ENCODE measurements at regions not wholly inside any gene's neighbourhood (a gene's known extent, or its start where the extent isn't known, plus 50 kb on each side); places are given as distances from the start of the nearest gene placed in this dataset.

DNA sequence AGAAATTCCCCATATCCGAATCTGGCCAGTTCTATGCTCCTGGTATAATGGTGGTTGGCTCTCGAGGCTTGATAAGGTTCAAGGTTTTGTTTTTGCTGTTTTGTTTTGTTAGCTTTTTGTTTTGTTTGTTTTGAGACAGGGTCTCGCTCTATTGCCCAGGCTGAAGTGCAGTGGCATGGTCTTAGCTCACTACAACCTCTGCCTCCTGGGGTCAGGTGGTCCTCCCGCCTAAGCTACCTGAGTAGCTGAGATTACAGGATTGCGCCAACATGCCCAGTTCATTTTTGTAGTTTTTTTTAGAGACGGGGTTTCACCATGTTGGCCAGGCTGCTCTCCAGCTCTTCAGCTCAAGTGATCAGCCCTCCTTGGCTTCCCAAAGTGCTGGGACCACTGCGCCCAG is 109.1 kb upstream of the ERRFI1 start:
- H3K36me3 Mint-ChIP-seq = no peaks in the 10 kb centered on the region
- ATAC-seq (replicated peaks in 1 of 4) (no peak), DNase-seq (no peak)
- H3K36me3 ChIP-seq (ENCODE audit: control insufficient read depth in 2 of 2, extremely low read depth in 1 of 2, insufficient read depth in 1 of 2, low read length in 1 of 2) = no peaks in the 10 kb centered on the region
- H3K27me3 ChIP-seq (replicated peaks in 1 of 2; ENCODE audit: control insufficient read depth in 2 of 2, extremely low read depth in 1 of 2, insufficient read depth in 2 of 2, low read length in 1 of 2) = peaks cover 0 to 29% of the 10 kb centered on the region in 2 experiments
- no peak overlapping the region for H3K4me3 Mint-ChIP-seq
- whole genome bisulfite sequencing (ENCODE audit: insufficient coverage) = 92% methylated on average over 6 of the region's 7 CpGs
- no peaks in the 10 kb centered on the region for H3K4me1 ChIP-seq (ENCODE audit: control insufficient read depth in 1 of 2, extremely low read depth in 1 of 2, insufficient read depth in 2 of 2, low read length in 2 of 2)
- H3K4me3 ChIP-seq (ENCODE audit: control insufficient read depth in 1 of 2, extremely low read depth in 1 of 2, low read length in 1 of 2) = no peak overlapping the region
- H3K27me3 Mint-ChIP-seq = peaks cover 19 to 22% of the 10 kb centered on the region in 2 donors
- POLR2A ChIA-PET = no interaction called here
- no peaks in the 10 kb centered on the region for H3K9me3 ChIP-seq
- CTCF ChIA-PET = no interaction called here
- H3K27ac Mint-ChIP-seq = no peak overlapping the region
- no peaks in the 10 kb centered on the region for H3K9me3 Mint-ChIP-seq
- no peak overlapping the region for H3K27ac ChIP-seq (ENCODE audit: low read length)
- H3K4me1 Mint-ChIP-seq = peaks cover 0 to 9% (median 0%) of the 10 kb centered on the region in 3 donors

DNA sequence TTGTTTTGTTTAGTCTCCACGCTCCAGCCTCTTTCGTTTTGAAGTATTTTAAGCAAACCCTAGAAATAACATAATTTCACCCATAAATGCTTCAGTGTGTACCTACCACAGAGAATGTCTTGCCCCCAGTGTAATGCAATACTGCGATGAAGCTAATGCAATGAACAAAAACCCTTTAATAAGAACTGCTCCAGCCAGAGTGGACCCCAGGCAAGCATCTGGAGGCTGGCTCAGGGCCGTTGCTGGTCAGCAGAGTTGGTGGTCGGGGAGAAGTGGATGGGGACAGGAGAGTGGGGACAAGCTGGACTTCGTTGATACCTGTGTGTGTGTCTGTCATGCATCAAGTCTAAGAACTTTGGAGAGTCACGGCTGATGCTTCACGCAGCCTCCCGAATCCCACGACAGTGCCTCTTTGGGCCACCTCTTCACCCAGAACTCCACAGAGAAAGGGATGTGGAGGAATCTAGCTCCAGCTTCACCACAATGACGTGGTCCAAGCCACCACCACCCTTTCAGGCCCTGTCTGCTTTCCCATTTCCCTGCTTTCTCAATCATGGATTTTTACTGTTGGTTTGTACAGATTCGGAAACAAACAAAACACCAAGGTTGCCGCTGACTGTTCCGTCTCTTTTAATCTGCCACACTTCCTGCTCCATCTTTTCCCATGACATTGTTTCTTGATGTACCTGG is 108.6 kb upstream of the ERRFI1 start:
- POLR2A ChIA-PET = no interaction called here
- Histone ChIP-seq H3K27ac (ENCODE audit: low read length) (no peak overlapping the region), H3K36me3 (ENCODE audit: control insufficient read depth in 2 of 2, extremely low read depth in 1 of 2, insufficient read depth in 1 of 2, low read length in 1 of 2) (no peaks in the 10 kb centered on the region), H3K9me3 (no peaks in the 10 kb centered on the region), H3K4me3 (ENCODE audit: control insufficient read depth in 1 of 2, extremely low read depth in 1 of 2, low read length in 1 of 2) (no peak overlapping the region), H3K27me3 (replicated peaks in 1 of 2; ENCODE audit: control insufficient read depth in 2 of 2, extremely low read depth in 1 of 2, insufficient read depth in 2 of 2, low read length in 1 of 2) (peaks cover 0 to 29% of the 10 kb centered on the region in 2 experiments), H3K4me1 (ENCODE audit: control insufficient read depth in 1 of 2, extremely low read depth in 1 of 2, insufficient read depth in 2 of 2, low read length in 2 of 2) (no peaks in the 10 kb centered on the region)
- DNase-seq = no peak
- H3K9me3 Mint-ChIP-seq = no peaks in the 10 kb centered on the region
- no peak overlapping the region for H3K27ac Mint-ChIP-seq
- 86% methylated on average over 4 of the region's 14 CpGs for WGBS (ENCODE audit: insufficient coverage)
- no peaks in the 10 kb centered on the region for H3K36me3 Mint-ChIP-seq
- H3K4me3 Mint-ChIP-seq = no peak overlapping the region
- CTCF ChIA-PET = no interaction called here
- no peak for ATAC-seq (replicated peaks in 1 of 4)
- peaks cover 0 to 9% (median 0%) of the 10 kb centered on the region in 3 donors for H3K4me1 Mint-ChIP-seq
- H3K27me3 Mint-ChIP-seq = peaks cover 19 to 22% of the 10 kb centered on the region in 2 donors

DNA sequence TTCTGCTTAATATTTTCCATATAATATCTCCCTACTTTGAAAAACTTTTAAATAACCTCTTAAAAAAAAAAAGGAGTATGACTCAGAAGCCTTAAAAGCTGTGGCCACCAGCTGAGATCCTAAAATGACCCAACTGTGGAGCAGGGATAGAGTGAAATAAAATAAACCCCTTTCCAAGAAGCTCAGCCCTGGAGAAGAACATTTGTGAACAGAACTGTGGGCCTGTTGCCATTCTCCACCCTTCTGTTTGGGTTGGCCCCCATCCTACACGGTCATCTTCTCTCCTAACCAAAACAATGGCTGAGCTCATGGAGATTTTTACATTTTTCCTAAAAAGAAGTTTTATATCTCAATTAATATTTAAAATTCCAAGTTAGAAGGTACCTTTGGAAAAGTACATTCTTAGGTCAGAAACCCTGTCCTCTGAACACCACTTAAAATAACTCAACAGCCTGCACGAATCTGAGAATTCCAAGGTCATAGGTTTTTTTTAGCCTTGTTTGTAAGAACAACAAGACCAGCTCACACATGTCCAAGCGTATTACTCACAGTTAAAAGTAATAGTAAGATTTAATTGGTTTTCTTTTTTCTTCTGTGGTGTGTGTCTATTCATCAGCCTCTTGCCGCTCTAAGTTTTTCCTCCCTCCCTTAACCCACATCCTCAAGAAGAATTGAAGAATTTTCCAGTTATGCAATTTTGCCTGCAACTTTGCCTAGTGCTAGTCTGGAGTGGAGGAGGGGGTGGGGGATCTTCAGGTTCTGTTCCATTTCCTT is 107.7 kb upstream of the ERRFI1 start:
- no peaks in the 10 kb centered on the region for H3K36me3 Mint-ChIP-seq
- no peak overlapping the region for H3K27ac ChIP-seq (ENCODE audit: low read length)

DNA sequence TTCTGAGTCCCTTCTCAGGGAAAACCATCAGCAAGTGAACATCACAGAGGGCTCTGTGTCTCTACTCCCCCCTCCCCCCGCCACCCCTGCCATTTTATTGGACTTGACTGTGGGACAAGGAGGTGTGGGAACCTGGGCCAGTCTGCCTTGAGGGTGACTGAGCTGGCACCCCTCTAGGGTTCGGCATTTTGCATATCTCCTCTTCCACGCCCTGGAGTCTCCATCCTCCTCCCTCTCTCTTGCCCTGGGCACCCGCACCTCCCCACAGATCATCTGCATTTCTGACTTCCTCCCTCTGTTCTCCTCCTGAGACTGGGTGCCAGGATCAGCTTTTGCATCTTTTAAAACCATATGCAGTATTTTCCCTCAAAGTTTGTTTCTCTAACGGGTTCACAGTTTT is 107.1 kb upstream of the ERRFI1 start:
- peaks cover 19 to 22% of the 10 kb centered on the region in 2 donors for H3K27me3 Mint-ChIP-seq
- DNase-seq = no peak
- WGBS (ENCODE audit: insufficient coverage) = 55% methylated on average over 3 of the region's 5 CpGs

More for the DNA sequence above, 107.7 kb upstream of the ERRFI1 start:
- peaks cover 0 to 29% of the 10 kb centered on the region in 2 experiments for H3K27me3 ChIP-seq (replicated peaks in 1 of 2; ENCODE audit: control insufficient read depth in 2 of 2, extremely low read depth in 1 of 2, insufficient read depth in 2 of 2, low read length in 1 of 2)
- no peak overlapping the region for H3K4me3 ChIP-seq (ENCODE audit: control insufficient read depth in 1 of 2, extremely low read depth in 1 of 2, low read length in 1 of 2)
- H3K4me1 Mint-ChIP-seq = peaks cover 0 to 9% (median 0%) of the 10 kb centered on the region in 3 donors
- no peak for ATAC-seq (replicated peaks in 1 of 4)
- H3K4me1 ChIP-seq (ENCODE audit: control insufficient read depth in 1 of 2, extremely low read depth in 1 of 2, insufficient read depth in 2 of 2, low read length in 2 of 2) = no peaks in the 10 kb centered on the region
- no CpG with 5 or more reads among the region's 4 CpGs for WGBS (ENCODE audit: insufficient coverage)
- ChIA-PET POLR2A (interaction anchor here in 1 of 2 donors (0.6 to 0.7 kb wide), 2 partner anchors 75 to 788 kb away, joined by 3 read pairs; no protein-coding TSS in a partner anchor), CTCF (interaction anchor here in 1 of 2 donors (0.5 kb wide), 1 partner anchor 29 kb away, joined by 3 read pairs; no protein-coding TSS in a partner anchor)
- no peaks in the 10 kb centered on the region for H3K9me3 Mint-ChIP-seq
- H3K27me3 Mint-ChIP-seq = peaks cover 19 to 22% of the 10 kb centered on the region in 2 donors
- no peak for DNase-seq
- no peak overlapping the region for H3K4me3 Mint-ChIP-seq
- H3K27ac Mint-ChIP-seq = no peak overlapping the region
- no peaks in the 10 kb centered on the region for H3K9me3 ChIP-seq
- H3K36me3 ChIP-seq (ENCODE audit: control insufficient read depth in 2 of 2, extremely low read depth in 1 of 2, insufficient read depth in 1 of 2, low read length in 1 of 2) = no peaks in the 10 kb centered on the region

DNA sequence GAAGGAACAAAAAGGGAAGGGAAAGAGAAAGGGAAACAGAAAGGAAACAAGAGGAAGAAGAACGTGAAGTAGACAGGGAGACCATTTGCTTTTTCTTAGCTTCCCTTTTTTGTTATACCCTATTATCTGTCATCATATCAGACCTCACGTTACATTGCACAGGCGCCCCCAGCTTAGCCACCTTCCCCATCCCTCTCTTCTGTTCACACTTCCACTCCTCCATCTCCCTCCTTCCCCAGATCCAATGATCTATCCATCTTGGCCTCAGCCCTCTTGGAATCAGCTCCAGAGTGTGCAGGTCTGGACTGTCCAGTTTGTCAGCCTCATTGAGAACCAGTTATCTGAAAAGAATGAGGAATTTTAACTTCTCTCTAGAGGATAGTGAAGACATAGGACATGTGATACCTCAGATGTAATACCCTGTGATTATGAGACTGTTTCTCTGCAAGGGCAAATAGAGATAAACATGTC is 101.1 kb upstream of the ERRFI1 start:
- no peak overlapping the region for H3K27ac Mint-ChIP-seq
- ATAC-seq (replicated peaks in 1 of 4) (no peak), DNase-seq (no peak)
- H3K9me3 Mint-ChIP-seq = no peaks in the 10 kb centered on the region
- no peak overlapping the region for H3K4me3 ChIP-seq (ENCODE audit: control insufficient read depth in 1 of 2, extremely low read depth in 1 of 2, low read length in 1 of 2)
- H3K36me3 Mint-ChIP-seq = peaks cover 7% of the 10 kb centered on the region
- CTCF ChIA-PET = no interaction called here
- peaks cover 0 to 3% of the 10 kb centered on the region in 2 experiments for H3K27me3 ChIP-seq (replicated peaks in 1 of 2; ENCODE audit: control insufficient read depth in 2 of 2, extremely low read depth in 1 of 2, insufficient read depth in 2 of 2, low read length in 1 of 2)
- H3K4me1 ChIP-seq (ENCODE audit: control insufficient read depth in 1 of 2, extremely low read depth in 1 of 2, insufficient read depth in 2 of 2, low read length in 2 of 2) = no peaks in the 10 kb centered on the region
- 73% methylated on average over 2 of the region's 3 CpGs for WGBS (ENCODE audit: insufficient coverage)
- POLR2A ChIA-PET = interaction anchor here in 1 of 2 donors (0.6 kb wide), 1 partner anchor 136 kb away, joined by 7 read pairs; no protein-coding TSS in a partner anchor
- peaks cover 0 to 3% (median under 1%) of the 10 kb centered on the region in 3 donors for H3K4me1 Mint-ChIP-seq
- no peak overlapping the region for H3K4me3 Mint-ChIP-seq
- H3K27ac ChIP-seq (ENCODE audit: low read length) = no peak overlapping the region
- peaks cover 0 to 3% of the 10 kb centered on the region in 2 donors for H3K27me3 Mint-ChIP-seq
- H3K36me3 ChIP-seq (ENCODE audit: control insufficient read depth in 2 of 2, extremely low read depth in 1 of 2, insufficient read depth in 1 of 2, low read length in 1 of 2) = no peaks in the 10 kb centered on the region
- H3K9me3 ChIP-seq = no peaks in the 10 kb centered on the region

More for the DNA sequence above, 107.1 kb upstream of the ERRFI1 start:
- H3K9me3 Mint-ChIP-seq = no peaks in the 10 kb centered on the region
- Histone ChIP-seq H3K4me1 (ENCODE audit: control insufficient read depth in 1 of 2, extremely low read depth in 1 of 2, insufficient read depth in 2 of 2, low read length in 2 of 2) (no peaks in the 10 kb centered on the region), H3K27me3 (replicated peaks in 1 of 2; ENCODE audit: control insufficient read depth in 2 of 2, extremely low read depth in 1 of 2, insufficient read depth in 2 of 2, low read length in 1 of 2) (peaks cover 0 to 23% of the 10 kb centered on the region in 2 experiments), H3K4me3 (ENCODE audit: control insufficient read depth in 1 of 2, extremely low read depth in 1 of 2, low read length in 1 of 2) (no peak overlapping the region), H3K36me3 (ENCODE audit: control insufficient read depth in 2 of 2, extremely low read depth in 1 of 2, insufficient read depth in 1 of 2, low read length in 1 of 2) (no peaks in the 10 kb centered on the region), H3K27ac (ENCODE audit: low read length) (no peak overlapping the region), H3K9me3 (no peaks in the 10 kb centered on the region)
- no peaks in the 10 kb centered on the region for H3K36me3 Mint-ChIP-seq
- CTCF ChIA-PET = no interaction called here
- no peak overlapping the region for H3K27ac Mint-ChIP-seq
- peaks cover 0 to 9% (median 0%) of the 10 kb centered on the region in 3 donors for H3K4me1 Mint-ChIP-seq
- ATAC-seq (replicated peaks in 1 of 4) = no peak
- POLR2A ChIA-PET = interaction anchor here in 1 of 2 donors (0.7 kb wide), 1 partner anchor 76 kb away, joined by 3 read pairs; no protein-coding TSS in a partner anchor
- H3K4me3 Mint-ChIP-seq = no peak overlapping the region

DNA sequence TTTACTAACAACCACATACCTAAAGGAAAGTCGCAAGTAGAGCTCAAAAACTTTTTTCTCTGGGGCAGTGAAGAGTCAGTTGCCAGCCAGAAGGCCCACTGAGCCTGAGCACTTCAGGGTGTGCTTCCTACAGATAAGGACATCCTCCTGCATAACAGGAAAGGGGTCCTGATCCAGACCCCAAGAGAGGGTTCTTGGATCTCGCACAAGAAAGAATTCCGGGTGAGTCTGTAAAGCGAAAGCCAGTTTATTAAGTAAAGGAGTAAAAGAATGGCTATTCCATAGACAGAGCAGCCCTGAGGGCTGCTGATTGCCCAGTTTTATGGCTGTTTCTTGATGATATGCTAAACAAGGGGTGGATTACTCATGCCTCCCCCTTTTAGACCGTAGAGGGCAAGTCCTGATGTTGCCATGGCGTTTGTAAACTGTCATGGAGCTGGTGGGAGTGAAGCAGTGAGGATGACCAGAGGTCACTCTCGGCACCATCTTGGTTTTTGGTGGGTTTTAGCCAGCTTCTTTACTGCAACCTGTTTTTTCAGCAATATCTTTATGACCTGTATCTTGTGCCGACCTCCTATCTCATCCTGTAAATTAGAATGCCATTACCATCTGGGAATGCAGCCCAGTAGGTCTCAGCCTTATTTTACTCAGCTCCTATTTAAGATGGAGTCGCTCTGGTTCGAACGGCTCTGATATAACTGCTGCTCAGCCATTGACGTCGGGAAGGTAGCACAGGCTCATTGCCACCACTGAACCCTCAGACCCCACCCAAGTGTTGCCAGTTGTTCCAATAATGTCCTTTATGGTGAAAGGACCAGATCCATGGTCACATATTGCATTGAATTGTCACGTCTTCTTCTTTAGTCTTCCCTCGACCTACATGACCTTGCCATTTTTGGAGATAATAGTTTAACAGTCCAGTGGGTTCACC is 96.6 kb upstream of the ERRFI1 start:
- POLR2A ChIA-PET = no interaction called here
- peaks cover 2 to 6% of the 10 kb centered on the region in 2 experiments for H3K27me3 ChIP-seq (replicated peaks in 1 of 2; ENCODE audit: control insufficient read depth in 2 of 2, extremely low read depth in 1 of 2, insufficient read depth in 2 of 2, low read length in 1 of 2)
- H3K27ac ChIP-seq (ENCODE audit: low read length) = no peak overlapping the region
- H3K27me3 Mint-ChIP-seq = peaks cover 4 to 6% of the 10 kb centered on the region in 2 donors
- no peak overlapping the region for H3K4me3 ChIP-seq (ENCODE audit: control insufficient read depth in 1 of 2, extremely low read depth in 1 of 2, low read length in 1 of 2)
- no peak overlapping the region for H3K4me3 Mint-ChIP-seq
- H3K27ac Mint-ChIP-seq = no peak overlapping the region
- H3K9me3 ChIP-seq = no peaks in the 10 kb centered on the region
- DNase-seq (no peak), ATAC-seq (replicated peaks in 1 of 4) (no peak)
- CTCF ChIA-PET = no interaction called here
- peaks cover 10 to 23% (median 12%) of the 10 kb centered on the region in 3 donors for H3K4me1 Mint-ChIP-seq
- peaks cover 0 to 9% of the 10 kb centered on the region in 2 experiments for H3K4me1 ChIP-seq (ENCODE audit: control insufficient read depth in 1 of 2, extremely low read depth in 1 of 2, insufficient read depth in 2 of 2, low read length in 2 of 2)
- H3K9me3 Mint-ChIP-seq = no peaks in the 10 kb centered on the region
- 85% methylated on average over 11 of the region's 15 CpGs for WGBS (ENCODE audit: insufficient coverage)
- peaks cover 7% of the 10 kb centered on the region for H3K36me3 Mint-ChIP-seq
- H3K36me3 ChIP-seq (ENCODE audit: control insufficient read depth in 2 of 2, extremely low read depth in 1 of 2, insufficient read depth in 1 of 2, low read length in 1 of 2) = no peaks in the 10 kb centered on the region
